Neural crest cell (in vitro differentiated cells): ENCODE measurements at regions not wholly inside any gene's neighbourhood (a gene's known extent, or its start where the extent isn't known, plus 50 kb on each side); places are given as distances from the start of the nearest gene placed in this dataset.

Experiments
- DNase-seq: peaks from one replicate; pipeline ENCODE4 v3.0.0; 2021; ENCODE audit warnings: low read depth, mixed read lengths, low spot score
- H3K27ac Mint-ChIP-seq: one replicate; pipeline ENCODE4 v1.8.0; 2021; ENCODE audit warnings: mild to moderate bottlenecking, mixed read lengths; ENCODE audit not compliant: unreplicated experiment
- H3K27me3 Mint-ChIP-seq: 2 replicates; pipeline ENCODE4 v1.8.0; 2021; ENCODE audit warnings: low read depth, mild to moderate bottlenecking, mixed read lengths
- H3K36me3 Mint-ChIP-seq: 2 replicates; pipeline ENCODE4 v1.8.0; 2021; ENCODE audit warnings: low read depth, mild to moderate bottlenecking, mixed read lengths
- H3K4me1 Mint-ChIP-seq: 2 replicates; pipeline ENCODE4 v1.8.0; 2021; ENCODE audit warnings: mixed read lengths
- H3K4me3 Mint-ChIP-seq: one replicate; pipeline ENCODE4 v1.8.0; 2021; ENCODE audit warnings: mild to moderate bottlenecking, mixed read lengths
- H3K9me3 Mint-ChIP-seq: 2 replicates; pipeline ENCODE4 v1.8.0; 2021; ENCODE audit warnings: mixed read lengths
- CTCF ChIP-seq: fragments of 200-600 bp; sonication (generic); conservative IDR thresholded peaks from 2 replicates; pipeline ENCODE4 v1.5.0; 2021; ENCODE audit warnings: antibody characterized with exemption, mild to moderate bottlenecking

- H3K9me3 Mint-ChIP-seq = no peaks in the 10 kb centered on the region
- H3K4me1 Mint-ChIP-seq = peaks cover 5% of the 10 kb centered on the region
- no peak overlapping the region for H3K27ac Mint-ChIP-seq
- H3K36me3 Mint-ChIP-seq = no peaks in the 10 kb centered on the region
- no peak for DNase-seq
- no peaks in the 10 kb centered on the region for H3K27me3 Mint-ChIP-seq
- no peak for TF ChIP-seq CTCF
- H3K4me3 Mint-ChIP-seq = no peak overlapping the region
These were observed 67.4 kb upstream of the LARS2 start for GRCh38 chr3:45320986-45321385.

- Mint-ChIP-seq H3K27me3 (peaks cover 3% of the 10 kb centered on the region), H3K27ac (no peak overlapping the region), H3K4me3 (no peak overlapping the region), H3K9me3 (no peaks in the 10 kb centered on the region), H3K4me1 (peaks cover 5% of the 10 kb centered on the region), H3K36me3 (no peaks in the 10 kb centered on the region)
- no peak for DNase-seq
- TF ChIP-seq CTCF = no peak
These were observed 66.6 kb upstream of the LARS2 start for GRCh38 chr3:45321607-45322391.

GRCh38 chr3:45322616-45323015, 65.8 kb upstream of the LARS2 start:
- no peaks in the 10 kb centered on the region for H3K9me3 Mint-ChIP-seq
- no peak overlapping the region for H3K4me3 Mint-ChIP-seq
- H3K4me1 Mint-ChIP-seq = peaks cover 5% of the 10 kb centered on the region
- DNase-seq = no peak
- no peak for TF ChIP-seq CTCF
- H3K27me3 Mint-ChIP-seq = peaks cover 3% of the 10 kb centered on the region
- H3K27ac Mint-ChIP-seq = no peak overlapping the region
- H3K36me3 Mint-ChIP-seq = no peaks in the 10 kb centered on the region

- DNase-seq = no peak
- H3K4me3 Mint-ChIP-seq = no peak overlapping the region
- H3K36me3 Mint-ChIP-seq = no peaks in the 10 kb centered on the region
- no peaks in the 10 kb centered on the region for H3K9me3 Mint-ChIP-seq
- TF ChIP-seq CTCF = no peak
- no peak overlapping the region for H3K27ac Mint-ChIP-seq
- no peaks in the 10 kb centered on the region for H3K4me1 Mint-ChIP-seq
- peaks cover 5% of the 10 kb centered on the region for H3K27me3 Mint-ChIP-seq
These were observed 62.7 kb upstream of the LARS2 start for GRCh38 chr3:45325676-45326075.

GRCh38 chr3:45329761-45330305, 58.5 kb upstream of the LARS2 start:
- DNase-seq = no peak
- no peaks in the 10 kb centered on the region for H3K4me1 Mint-ChIP-seq

More at GRCh38 chr3:45329761-45330305, 58.5 kb upstream of the LARS2 start:
- Mint-ChIP-seq H3K9me3 (no peaks in the 10 kb centered on the region), H3K36me3 (no peaks in the 10 kb centered on the region), H3K27me3 (peaks cover 9% of the 10 kb centered on the region), H3K27ac (no peak overlapping the region), H3K4me3 (no peak overlapping the region)
- TF ChIP-seq CTCF = no peak
